Heart left ventricle (tissue), 13 donors: ENCODE measurements at regions not wholly inside any gene's neighbourhood (a gene's known extent, or its start where the extent isn't known, plus 50 kb on each side); places are given as distances from the start of the nearest gene placed in this dataset.

Source experiments
- POLR2A ChIP-seq, 2 donors: fragments of 450-650 bp; IDR thresholded peaks; one replicate each; pipeline ENCODE4 v1.6.1; 2017; ENCODE audit warnings: antibody characterized with exemption in 2 of 2, mild to moderate bottlenecking in 2 of 2, moderate library complexity in 2 of 2
- TF ChIP-seq, protein P1 (sequence below), 12 donors: fragments of 200-600 bp; sonication (generic) in 4 of 12; IDR thresholded peaks; one replicate each; pipeline versions ENCODE4 v1.5.0 to v1.8.0; 2018 to 2022; ENCODE audit warnings: antibody characterized with exemption in 12 of 12, mild to moderate bottlenecking in 5 of 12
- donor health status: ischemic (EF 13 %, LVEDD 7.1; RV severe dilation, severe dysfunction).
- donor health status: DM: no; HTN: yes; CAD: no.
- donor health status: DM: no; HTN: no; CAD: no.
- donor health status: ischemic (EF 25% LVEDD 6.9; RV normal size, moderate dysfunction).
- donor health status: ischemic (EF 25% LVEDD 5.7; RV mildly dilated, moderate dysfunction).
- donor health status: ischemic (EF 35%, LVEDD 5.7; RV mildly dilated, moderate dysfunction).
- donor health status: nonischemic (EF 11% LVEDD 7.7; RV severe dilation, severe dysfunction).
- donor health status: DM: yes; HTN: yes; CAD: no.
- donor health status: PGD.
- donor health status: ischemic (EF 29% LVEDD 5.4; RV normal size, mild dysfunction).
- donor health status: nonischemic (EF 23%, LVEDD 6.1; RV moderate dilation, normal function).

DNA sequence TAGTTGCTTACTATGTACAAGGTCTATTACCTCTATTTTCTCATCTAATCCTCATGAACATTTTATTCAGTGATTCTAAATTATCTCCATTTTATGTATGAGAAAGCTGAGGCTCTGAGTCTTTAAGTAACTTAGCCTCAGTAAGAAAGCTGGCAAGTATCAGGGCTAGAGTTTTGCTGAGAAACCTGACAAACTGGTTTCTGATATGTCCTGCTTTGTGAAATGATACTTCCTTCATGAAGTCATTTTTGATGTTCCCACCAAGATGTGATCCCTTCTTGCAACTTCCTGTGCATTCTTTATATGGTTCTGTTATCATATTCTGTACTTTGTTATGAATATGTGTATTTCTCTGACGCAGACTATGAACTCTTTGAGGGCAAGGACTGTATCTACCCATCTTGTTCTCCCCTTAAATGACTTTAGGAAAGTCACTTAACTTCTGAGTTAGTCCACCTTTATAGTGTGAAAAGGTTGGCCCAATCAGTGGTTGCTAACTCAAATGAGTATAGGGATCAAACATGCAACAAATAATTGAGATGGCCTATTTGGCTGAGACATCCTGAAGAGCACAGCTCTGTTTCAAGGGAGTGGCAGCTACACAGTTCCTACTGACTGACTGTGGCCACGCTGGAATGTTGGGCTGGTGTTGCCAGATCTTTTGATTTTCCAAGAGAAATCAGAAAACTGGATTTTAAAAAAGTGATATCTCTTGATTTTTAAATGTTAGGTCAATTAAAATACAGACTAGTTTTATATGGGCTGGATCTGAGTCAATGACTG, 127.9 kb upstream of the AMOT start:
- TF ChIP-seq, protein P1, sequence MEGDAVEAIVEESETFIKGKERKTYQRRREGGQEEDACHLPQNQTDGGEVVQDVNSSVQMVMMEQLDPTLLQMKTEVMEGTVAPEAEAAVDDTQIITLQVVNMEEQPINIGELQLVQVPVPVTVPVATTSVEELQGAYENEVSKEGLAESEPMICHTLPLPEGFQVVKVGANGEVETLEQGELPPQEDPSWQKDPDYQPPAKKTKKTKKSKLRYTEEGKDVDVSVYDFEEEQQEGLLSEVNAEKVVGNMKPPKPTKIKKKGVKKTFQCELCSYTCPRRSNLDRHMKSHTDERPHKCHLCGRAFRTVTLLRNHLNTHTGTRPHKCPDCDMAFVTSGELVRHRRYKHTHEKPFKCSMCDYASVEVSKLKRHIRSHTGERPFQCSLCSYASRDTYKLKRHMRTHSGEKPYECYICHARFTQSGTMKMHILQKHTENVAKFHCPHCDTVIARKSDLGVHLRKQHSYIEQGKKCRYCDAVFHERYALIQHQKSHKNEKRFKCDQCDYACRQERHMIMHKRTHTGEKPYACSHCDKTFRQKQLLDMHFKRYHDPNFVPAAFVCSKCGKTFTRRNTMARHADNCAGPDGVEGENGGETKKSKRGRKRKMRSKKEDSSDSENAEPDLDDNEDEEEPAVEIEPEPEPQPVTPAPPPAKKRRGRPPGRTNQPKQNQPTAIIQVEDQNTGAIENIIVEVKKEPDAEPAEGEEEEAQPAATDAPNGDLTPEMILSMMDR (IDR thresholded peaks at IDR 0.05) = no peak
- no peak for TF ChIP-seq POLR2A (IDR thresholded peaks at IDR 0.05)
